ENCODE measurements at regions not wholly inside any gene's neighbourhood (a gene's known extent, or its start where the extent isn't known, plus 50 kb on each side); places are given as distances from the start of the nearest gene placed in this dataset.

- H3K27me3 ChIP-seq (ENCODE audit: low read length), result no peaks in the 10 kb centered on the region
- H3K9ac ChIP-seq (ENCODE audit: low read length), result no peak overlapping the region
- no peaks in the 10 kb centered on the region for H3K36me3 ChIP-seq (ENCODE audit: low read length)
Observed at GRCh38 chr12:126537961-126538530, 1472.8 kb downstream of the AACS start.

GRCh38 chr12:126538888-126539287 lies 1473.7 kb downstream of the AACS start:
- Histone ChIP-seq H3K4me3 (ENCODE audit: insufficient read depth, low read length, poor library complexity, severe bottlenecking) (no peak overlapping the region), H3F3A (ENCODE audit: insufficient read depth) (no peaks in the 10 kb centered on the region), H4K20me1 (ENCODE audit: low read depth, low read length) (no peaks in the 10 kb centered on the region), H3K9me2 (replicated peaks; ENCODE audit: insufficient read depth, low read length) (no peaks in the 10 kb centered on the region), H3K9me3 (ENCODE audit: insufficient read depth, low read length) (no peaks in the 10 kb centered on the region), H3K27me3 (ENCODE audit: low read length) (no peaks in the 10 kb centered on the region), H3K79me2 (ENCODE audit: insufficient read depth, low read length) (no peaks in the 10 kb centered on the region), H3K27ac (ENCODE audit: low read depth, low read length) (no peak overlapping the region), H3K36me3 (ENCODE audit: low read length) (no peaks in the 10 kb centered on the region), H2AFZ (ENCODE audit: low read depth, low read length, severe bottlenecking) (no peak overlapping the region), H3K4me2 (ENCODE audit: low read depth, low read length, poor library complexity, severe bottlenecking) (no peak overlapping the region), H3K9ac (ENCODE audit: low read length) (no peak overlapping the region)
- TF ChIP-seq EZH2phosphoT487 (conservative IDR thresholded peaks at IDR 0.05; ENCODE audit: low read length), result no peak
- TF ChIP-seq CTCF (IDR thresholded peaks at IDR 0.05; ENCODE audit: insufficient read depth, low read length, poor library complexity, severe bottlenecking), result no peak

More at GRCh38 chr12:126537961-126538530, 1472.8 kb downstream of the AACS start:
- no peaks in the 10 kb centered on the region for H4K20me1 ChIP-seq (ENCODE audit: low read depth, low read length)
- H3K9me2 ChIP-seq (replicated peaks; ENCODE audit: insufficient read depth, low read length), result no peaks in the 10 kb centered on the region
- H3F3A ChIP-seq (ENCODE audit: insufficient read depth), result no peaks in the 10 kb centered on the region
- no peaks in the 10 kb centered on the region for H3K79me2 ChIP-seq (ENCODE audit: insufficient read depth, low read length)
- no peak overlapping the region for H3K4me3 ChIP-seq (ENCODE audit: insufficient read depth, low read length, poor library complexity, severe bottlenecking)
- H3K9me3 ChIP-seq (ENCODE audit: insufficient read depth, low read length), result no peaks in the 10 kb centered on the region
- no peak overlapping the region for H3K4me2 ChIP-seq (ENCODE audit: low read depth, low read length, poor library complexity, severe bottlenecking)
- TF ChIP-seq CTCF (IDR thresholded peaks at IDR 0.05; ENCODE audit: insufficient read depth, low read length, poor library complexity, severe bottlenecking), result no peak
- no peak for TF ChIP-seq EZH2phosphoT487 (conservative IDR thresholded peaks at IDR 0.05; ENCODE audit: low read length)
- H2AFZ ChIP-seq (ENCODE audit: low read depth, low read length, severe bottlenecking), result no peak overlapping the region
- H3K27ac ChIP-seq (ENCODE audit: low read depth, low read length), result no peak overlapping the region

GRCh38 chr12:126545411-126545810 lies 1480.2 kb downstream of the AACS start:
- no peaks in the 10 kb centered on the region for H4K20me1 ChIP-seq (ENCODE audit: low read depth, low read length)
- H3K79me2 ChIP-seq (ENCODE audit: insufficient read depth, low read length), result no peaks in the 10 kb centered on the region
- H3F3A ChIP-seq (ENCODE audit: insufficient read depth), result no peaks in the 10 kb centered on the region
- no peak overlapping the region for H3K4me3 ChIP-seq (ENCODE audit: insufficient read depth, low read length, poor library complexity, severe bottlenecking)
- no peak overlapping the region for H3K27ac ChIP-seq (ENCODE audit: low read depth, low read length)
- TF ChIP-seq EZH2phosphoT487 (conservative IDR thresholded peaks at IDR 0.05; ENCODE audit: low read length) (no peak), CTCF (IDR thresholded peaks at IDR 0.05; ENCODE audit: insufficient read depth, low read length, poor library complexity, severe bottlenecking) (no peak)
- no peaks in the 10 kb centered on the region for H3K9me2 ChIP-seq (replicated peaks; ENCODE audit: insufficient read depth, low read length)
- H3K27me3 ChIP-seq (ENCODE audit: low read length), result no peaks in the 10 kb centered on the region
- no peak overlapping the region for H3K4me2 ChIP-seq (ENCODE audit: low read depth, low read length, poor library complexity, severe bottlenecking)
- H3K36me3 ChIP-seq (ENCODE audit: low read length), result no peaks in the 10 kb centered on the region
- no peak overlapping the region for H3K9ac ChIP-seq (ENCODE audit: low read length)
- no peak overlapping the region for H2AFZ ChIP-seq (ENCODE audit: low read depth, low read length, severe bottlenecking)
- no peaks in the 10 kb centered on the region for H3K9me3 ChIP-seq (ENCODE audit: insufficient read depth, low read length)
